C4-2B (cell line): ENCODE measurements at regions not wholly inside any gene's neighbourhood (a gene's known extent, or its start where the extent isn't known, plus 50 kb on each side); places are given as distances from the start of the nearest gene placed in this dataset.

Experiments used
- CTCF ChIP-seq: fragments of 450-650 bp; conservative IDR thresholded peaks from 2 replicates; pipeline ENCODE4 v1.5.1; 2017; ENCODE audit warnings: mild to moderate bottlenecking
- ZFX ChIP-seq: fragments of 450-650 bp; IDR thresholded peaks from 2 replicates; pipeline ENCODE4 v1.6.1; 2017

- TF ChIP-seq CTCF (no peak), ZFX (no peak)
Measured at GRCh38 chrX:113473418-113473817, 632.8 kb upstream of the AMOT start.
